ENCODE measurements at regions not wholly inside any gene's neighbourhood (a gene's known extent, or its start where the extent isn't known, plus 50 kb on each side); places are given as distances from the start of the nearest gene placed in this dataset.

- H3K4me3 Mint-ChIP-seq = no peak overlapping the region
- no peaks in the 10 kb centered on the region for H3K4me1 Mint-ChIP-seq
- no peak overlapping the region for H3K27ac ChIP-seq (ENCODE audit: low read length)
- H3K36me3 ChIP-seq (ENCODE audit: control insufficient read depth, insufficient read depth, low read length) = no peaks in the 10 kb centered on the region
- peaks cover 10% of the 10 kb centered on the region for H3K9me3 ChIP-seq (ENCODE audit: control insufficient read depth, insufficient read depth, low read length)
- DNase-seq (no peak), ATAC-seq (no peak)
- 57% methylated on average over 2 of the region's 2 CpGs for WGBS (ENCODE audit: insufficient coverage)
- no peaks in the 10 kb centered on the region for H3K4me1 ChIP-seq (ENCODE audit: control insufficient read depth, insufficient read depth, low read length)
- H3K27me3 ChIP-seq (ENCODE audit: control insufficient read depth, insufficient read depth, low read length) = no peaks in the 10 kb centered on the region
- H3K27me3 Mint-ChIP-seq (ENCODE audit: low read depth in 2 of 2) = no peaks in the 10 kb centered on the region
- intact Hi-C loops (cut with micrococcal nuclease) = no loop called here
- TF ChIP-seq CTCF (IDR thresholded peaks at IDR 0.05) = no peak
- H3K9me3 Mint-ChIP-seq = peaks cover 12 to 23% of the 10 kb centered on the region in 2 donors
- no peak overlapping the region for H3K27ac Mint-ChIP-seq
- H3K4me3 ChIP-seq (ENCODE audit: low read length) = no peak overlapping the region
- H3K36me3 Mint-ChIP-seq = peaks cover 12% of the 10 kb centered on the region
These were observed 382.2 kb downstream of the LRRC70 start for GRCh38 chr5:62960781-62961180.

- Mint-ChIP-seq H3K27ac (no peak overlapping the region), H3K27me3 (ENCODE audit: low read depth in 2 of 2) (no peaks in the 10 kb centered on the region), H3K9me3 (peaks cover 8 to 19% of the 10 kb centered on the region in 2 donors), H3K4me1 (no peaks in the 10 kb centered on the region), H3K36me3 (peaks cover 9% of the 10 kb centered on the region), H3K4me3 (no peak overlapping the region)
- no peaks in the 10 kb centered on the region for H3K27me3 ChIP-seq (ENCODE audit: control insufficient read depth, insufficient read depth, low read length)
- no peak for ATAC-seq
- no peak for TF ChIP-seq CTCF (IDR thresholded peaks at IDR 0.05)
- intact Hi-C loops (cut with micrococcal nuclease) = no loop called here
- no peaks in the 10 kb centered on the region for H3K36me3 ChIP-seq (ENCODE audit: control insufficient read depth, insufficient read depth, low read length)
- H3K4me1 ChIP-seq (ENCODE audit: control insufficient read depth, insufficient read depth, low read length) = no peaks in the 10 kb centered on the region
- H3K4me3 ChIP-seq (ENCODE audit: low read length) = no peak overlapping the region
- 100% methylated on average over 1 of the region's 2 CpGs for WGBS (ENCODE audit: insufficient coverage)
- H3K9me3 ChIP-seq (ENCODE audit: control insufficient read depth, insufficient read depth, low read length) = peaks cover 3% of the 10 kb centered on the region
- H3K27ac ChIP-seq (ENCODE audit: low read length) = no peak overlapping the region
- no peak for DNase-seq
These were observed 378.0 kb downstream of the LRRC70 start for GRCh38 chr5:62956597-62956996.

DNA sequence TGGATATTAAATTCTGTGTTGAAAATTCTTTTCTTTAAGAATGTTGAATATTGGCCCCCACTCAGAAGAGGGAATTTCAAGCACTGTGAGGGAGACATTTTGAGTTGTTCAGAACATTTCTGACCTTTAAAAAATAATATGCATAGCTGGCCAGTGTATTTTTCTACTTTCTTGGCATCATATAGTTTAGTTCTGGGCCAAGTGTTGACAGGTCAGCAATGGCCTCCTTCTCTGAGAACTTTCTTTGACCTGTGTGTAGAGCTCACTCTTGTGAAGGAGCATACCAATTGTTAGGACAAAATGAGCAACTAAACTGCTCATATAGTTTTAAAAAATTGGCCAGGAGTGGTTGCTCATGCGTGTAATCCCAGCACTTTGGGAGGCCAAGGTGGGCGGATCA is 376.0 kb downstream of the LRRC70 start:
- Mint-ChIP-seq H3K9me3 (peaks cover 9 to 15% of the 10 kb centered on the region in 2 donors), H3K4me3 (no peak overlapping the region), H3K27me3 (ENCODE audit: low read depth in 2 of 2) (no peaks in the 10 kb centered on the region), H3K36me3 (no peaks in the 10 kb centered on the region), H3K27ac (no peak overlapping the region), H3K4me1 (no peaks in the 10 kb centered on the region)
- intact Hi-C loops (cut with micrococcal nuclease) = no loop called here
- ATAC-seq = no peak
- Histone ChIP-seq H3K9me3 (ENCODE audit: control insufficient read depth, insufficient read depth, low read length) (peaks cover 3% of the 10 kb centered on the region), H3K36me3 (ENCODE audit: control insufficient read depth, insufficient read depth, low read length) (no peaks in the 10 kb centered on the region), H3K27ac (ENCODE audit: low read length) (no peak overlapping the region), H3K4me3 (ENCODE audit: low read length) (no peak overlapping the region), H3K27me3 (ENCODE audit: control insufficient read depth, insufficient read depth, low read length) (no peaks in the 10 kb centered on the region), H3K4me1 (ENCODE audit: control insufficient read depth, insufficient read depth, low read length) (no peaks in the 10 kb centered on the region)
- no peak for DNase-seq
- 90% methylated on average over 2 of the region's 2 CpGs for WGBS (ENCODE audit: insufficient coverage)
- TF ChIP-seq CTCF (IDR thresholded peaks at IDR 0.05) = no peak

GRCh38 chr5:62948301-62948700 is 369.7 kb downstream of the LRRC70 start:
- DNase-seq (no peak), ATAC-seq (no peak)
- intact Hi-C loops (cut with micrococcal nuclease) = no loop called here
- 57% methylated on average over 1 of the region's 1 CpG for WGBS (ENCODE audit: insufficient coverage)
- H3K27me3 Mint-ChIP-seq (ENCODE audit: low read depth in 2 of 2) = no peaks in the 10 kb centered on the region
- H3K36me3 Mint-ChIP-seq = no peaks in the 10 kb centered on the region
- Histone ChIP-seq H3K36me3 (ENCODE audit: control insufficient read depth, insufficient read depth, low read length) (no peaks in the 10 kb centered on the region), H3K27me3 (ENCODE audit: control insufficient read depth, insufficient read depth, low read length) (no peaks in the 10 kb centered on the region), H3K4me1 (ENCODE audit: control insufficient read depth, insufficient read depth, low read length) (no peaks in the 10 kb centered on the region), H3K4me3 (ENCODE audit: low read length) (no peak overlapping the region), H3K27ac (ENCODE audit: low read length) (no peak overlapping the region), H3K9me3 (ENCODE audit: control insufficient read depth, insufficient read depth, low read length) (no peaks in the 10 kb centered on the region)
- peaks cover 10 to 15% of the 10 kb centered on the region in 2 donors for H3K9me3 Mint-ChIP-seq
- H3K4me3 Mint-ChIP-seq = no peak overlapping the region
- H3K27ac Mint-ChIP-seq = no peak overlapping the region
- TF ChIP-seq CTCF (IDR thresholded peaks at IDR 0.05) = no peak
- H3K4me1 Mint-ChIP-seq = no peaks in the 10 kb centered on the region
